IMR-90 (cell line): ENCODE measurements at regions not wholly inside any gene's neighbourhood (a gene's known extent, or its start where the extent isn't known, plus 50 kb on each side); places are given as distances from the start of the nearest gene placed in this dataset.

Source experiments
- ATAC-seq: fragments of 200-7000 bp; cut with Tn5 transposase; 2 replicates; pipeline ENCODE4 v1.9.1; 2020; ENCODE audit warnings: low read depth, mild to moderate bottlenecking, moderate library complexity
- BruUV-seq: library from RNA; stranded (reverse); fragments of 400-500 nt; replicated peaks from 2 replicates; lab custom pipeline; 2021; lab: Mats Ljungman, UMichigan
- CTCF ChIA-PET: fragments of 300-600 bp; formaldehyde crosslinking; extraction: SDS; loops from one replicate; lab custom pipeline; 2021; ENCODE audit warnings: antibody characterized with exemption; lab: Yijun Ruan, JAX
- POLR2A ChIA-PET: fragments of 300-600 bp; sonication (Branson Sonifier 250); formaldehyde crosslinking; loops from one replicate; lab custom pipeline; 2022; ENCODE audit warnings: antibody characterized with exemption; ENCODE audit not compliant: unreplicated experiment; lab: Charles Lee
- DNase-seq: peaks from one replicate; pipeline ENCODE4 v3.0.0; 2013
- H2AFZ ChIP-seq: replicated peaks from 2 replicates; pipeline ENCODE3; 2013; ENCODE audit warnings: low read length, mild to moderate bottlenecking; ENCODE audit not compliant: poor library complexity
- H2AK5ac ChIP-seq: 2 replicates; pipeline ENCODE4 v1.6.1; 2013; ENCODE audit warnings: low read depth, low read length, inconsistent platforms
- H2AK9ac ChIP-seq: replicated peaks from 2 replicates; pipeline ENCODE3; 2013; ENCODE audit warnings: mild to moderate bottlenecking, low read depth, low read length, moderate library complexity; ENCODE audit not compliant: poor library complexity
- H2BK120ac ChIP-seq: 2 replicates; pipeline ENCODE4 v1.6.1; 2013; ENCODE audit warnings: low read depth, low read length, inconsistent platforms
- H2BK15ac ChIP-seq: 3 replicates; pipeline ENCODE4 v1.6.1; 2013; ENCODE audit warnings: low read depth, low read length, inconsistent platforms
- H2BK20ac ChIP-seq: 2 replicates; pipeline ENCODE4 v1.6.1; 2013; ENCODE audit warnings: low read depth, mild to moderate bottlenecking, inconsistent platforms, low read length, moderate library complexity
- H2BK5ac ChIP-seq: 2 replicates; pipeline ENCODE4 v1.6.1; 2013; ENCODE audit warnings: mild to moderate bottlenecking, low read depth, low read length, inconsistent platforms; ENCODE audit not compliant: poor library complexity, severe bottlenecking
- H3K14ac ChIP-seq: replicated peaks from 2 replicates; pipeline ENCODE4 v1.6.1; 2013; ENCODE audit warnings: low read depth, low read length, inconsistent platforms
- H3K18ac ChIP-seq: 2 replicates; pipeline ENCODE4 v1.6.1; 2013; ENCODE audit warnings: low read depth, low read length, control low read depth
- H3K23ac ChIP-seq: 2 replicates; pipeline ENCODE4 v1.6.1; 2013; ENCODE audit warnings: low read depth, low read length, inconsistent platforms
- H3K27ac ChIP-seq: 2 replicates; pipeline ENCODE4 v1.5.1; 2013; ENCODE audit warnings: mild to moderate bottlenecking, control low read depth, low read length; ENCODE audit not compliant: insufficient read depth
- H3K27me3 ChIP-seq: 2 replicates; pipeline ENCODE4 v1.6.1; 2013; ENCODE audit warnings: low read length; ENCODE audit not compliant: control insufficient read depth, insufficient read depth
- H3K36me3 ChIP-seq: 2 replicates; pipeline ENCODE4 v1.6.1; 2013; ENCODE audit warnings: low read length, mixed read lengths; ENCODE audit not compliant: control insufficient read depth, insufficient read depth
- H3K4ac ChIP-seq: 2 replicates; pipeline ENCODE4 v1.6.1; 2013; ENCODE audit warnings: low read depth, low read length, inconsistent platforms
- H3K4me1 ChIP-seq: 2 replicates; pipeline ENCODE4 v1.6.1; 2013; ENCODE audit warnings: low read length, mixed read lengths; ENCODE audit not compliant: control insufficient read depth, insufficient read depth
- H3K4me2 ChIP-seq: 2 replicates; pipeline ENCODE4 v1.6.1; 2013; ENCODE audit warnings: low read depth, mild to moderate bottlenecking, control low read depth, low read length, moderate library complexity
- H3K4me3 ChIP-seq: 2 replicates; pipeline ENCODE4 v1.5.1; 2013; ENCODE audit warnings: low read depth, mild to moderate bottlenecking, control low read depth, low read length, moderate library complexity; ENCODE audit not compliant: insufficient read depth
- H3K56ac ChIP-seq: 2 replicates; pipeline ENCODE4 v1.6.1; 2013; ENCODE audit warnings: low read length, inconsistent platforms; ENCODE audit not compliant: insufficient read depth; ENCODE audit errors: extremely low read depth
- H3K79me1 ChIP-seq, 2 experiments: 2 replicates each; pipeline ENCODE4 v1.6.1; 2013; ENCODE audit warnings: low read length in 2 of 2, inconsistent platforms in 1 of 2, low read depth in 1 of 2
- H3K9ac ChIP-seq: 2 replicates; pipeline ENCODE4 v1.6.1; 2013; ENCODE audit warnings: low read depth, low read length, control low read depth
- H3K9me1 ChIP-seq: 2 replicates; pipeline ENCODE4 v1.6.1; 2013; ENCODE audit warnings: low read length, inconsistent platforms; ENCODE audit not compliant: insufficient read depth
- H3K9me3 ChIP-seq: 2 replicates; pipeline ENCODE4 v1.6.1; 2013; ENCODE audit warnings: low read length; ENCODE audit not compliant: control insufficient read depth, insufficient read depth
- H4K20me1 ChIP-seq: 2 replicates; pipeline ENCODE4 v1.6.1; 2013; ENCODE audit warnings: low read length, inconsistent platforms; ENCODE audit not compliant: insufficient read depth
- H4K5ac ChIP-seq: 2 replicates; pipeline ENCODE4 v1.6.1; 2013; ENCODE audit warnings: mild to moderate bottlenecking, low read depth, low read length, control low read depth
- H4K8ac ChIP-seq, 2 experiments: 2 replicates each; pipeline ENCODE4 v1.6.1; 2013; ENCODE audit warnings: low read depth in 2 of 2, low read length in 2 of 2, control low read depth in 1 of 2, inconsistent platforms in 1 of 2
- H4K91ac ChIP-seq: 2 replicates; pipeline ENCODE4 v1.6.1; 2013; ENCODE audit warnings: low read depth, low read length, inconsistent platforms; ENCODE audit not compliant: insufficient read depth
- CEBPB ChIP-seq: IDR thresholded peaks from 2 replicates; pipeline ENCODE4 v1.6.1; 2012; ENCODE audit warnings: low read depth, low read length, improper control_type of control experiment
- CHD1 ChIP-seq: IDR thresholded peaks from 2 replicates; pipeline ENCODE4 v1.6.1; 2012; ENCODE audit warnings: low read depth, low read length, improper control_type of control experiment
- FOS ChIP-seq: fragments of 150-350 bp; IDR thresholded peaks from 2 replicates; pipeline ENCODE4 v1.6.1; 2016; ENCODE audit warnings: low read depth, low read length
- MAFK ChIP-seq: IDR thresholded peaks from 2 replicates; pipeline ENCODE4 v1.6.1; 2012; ENCODE audit warnings: low read depth, low read length, improper control_type of control experiment
- MAZ ChIP-seq: IDR thresholded peaks from 2 replicates; pipeline ENCODE4 v1.6.1; 2012; ENCODE audit warnings: low read depth, mild to moderate bottlenecking, low read length, improper control_type of control experiment, moderate library complexity, borderline replicate concordance
- MXI1 ChIP-seq: IDR thresholded peaks from 2 replicates; pipeline ENCODE4 v1.6.1; 2012; ENCODE audit warnings: low read depth, mild to moderate bottlenecking, low read length, moderate library complexity, borderline replicate concordance
- POLR2A ChIP-seq: IDR thresholded peaks from 2 replicates; pipeline ENCODE4 v1.6.1; 2012; ENCODE audit warnings: mild to moderate bottlenecking, low read depth, low read length
- RAD21 ChIP-seq: IDR thresholded peaks from 2 replicates; pipeline ENCODE4 v1.6.1; 2012; ENCODE audit warnings: low read length, improper control_type of control experiment
- RCOR1 ChIP-seq: IDR thresholded peaks from 2 replicates; pipeline ENCODE4 v1.6.1; 2012; ENCODE audit warnings: mild to moderate bottlenecking, low read length, improper control_type of control experiment; ENCODE audit not compliant: insufficient replicate concordance
- RFX5 ChIP-seq: IDR thresholded peaks from 2 replicates; pipeline ENCODE4 v1.8.0; 2012; ENCODE audit warnings: low read depth, mild to moderate bottlenecking, low read length, moderate library complexity
- SMC3 ChIP-seq: fragments of 150-350 bp; IDR thresholded peaks from 2 replicates; pipeline ENCODE4 v1.6.1; 2016; ENCODE audit warnings: low read depth, mild to moderate bottlenecking, antibody characterized with exemption, low read length, moderate library complexity
- WGBS, 2 experiments: methylation state at CpG; one replicate each; pipeline versions ENCODE4 v1.1.5 to v1.1.7; 2013; ENCODE audit warnings: missing lambda C conversion rate in 2 of 2; ENCODE audit not compliant: insufficient read length in 1 of 2; ENCODE audit errors: extremely low coverage in 2 of 2; 5-methylcytosine and 5-hydroxymethylcytosine counted together
- dilution Hi-C: fragments of 300-500 bp; cut with HindIII; formaldehyde crosslinking; loops from one replicate; pipeline ENCODE4 v1.14.3; 2018; ENCODE audit warnings: low sequenced_read_pairs; ENCODE audit not compliant: unreplicated experiment
- in situ Hi-C: fragments of 300-500 bp; cut with MboI; formaldehyde crosslinking; loops from 3 replicates; pipeline ENCODE4 v1.14.3; 2019; ENCODE audit warnings: low sequenced_read_pairs, inconsistent platforms, mixed read lengths
- intact Hi-C: fragments of 100-400 bp; cut with micrococcal nuclease; formaldehyde crosslinking; loops from 2 replicates; pipeline ENCODE4 v1.10.0; 2022
- TF ChIP-seq, protein P1 (sequence below): conservative IDR thresholded peaks from 2 replicates; pipeline ENCODE4 v1.5.1; 2012; ENCODE audit warnings: mild to moderate bottlenecking, low read depth, low read length, improper control_type of control experiment
- TF ChIP-seq, protein P2 (sequence below): fragments of 150-350 bp; IDR thresholded peaks from 2 replicates; pipeline ENCODE4 v1.6.1; 2017; ENCODE audit warnings: mild to moderate bottlenecking, antibody characterized with exemption, low read length, low read depth

DNA sequence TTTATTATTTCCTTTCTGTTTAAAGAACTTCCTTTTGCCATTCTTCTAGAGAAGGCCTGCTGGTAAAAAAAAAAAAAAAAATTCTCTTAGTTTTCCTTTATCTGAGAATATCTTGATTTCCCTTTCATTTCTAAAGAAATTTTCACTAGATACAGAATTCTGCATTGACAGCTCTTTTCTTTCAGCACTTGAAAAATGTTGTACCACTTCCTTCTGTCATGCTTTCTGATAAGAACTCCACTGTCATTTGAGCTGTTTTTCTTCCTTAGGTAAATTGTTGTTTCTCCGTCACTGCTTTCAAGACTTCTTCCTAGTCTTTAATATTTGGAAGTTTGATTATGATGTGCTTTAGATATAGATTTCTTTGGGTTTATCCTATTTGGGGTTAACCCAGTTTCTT lies 113.6 kb upstream of the BTG1 start:
- CTCF ChIA-PET = no interaction called here

More for the DNA sequence above, 113.6 kb upstream of the BTG1 start:
- Histone ChIP-seq H3K27me3 (no peaks in the 10 kb centered on the region), H2BK20ac (no peak overlapping the region), H2BK120ac (no peak overlapping the region), H4K5ac (no peak overlapping the region), H2AK9ac (no peak overlapping the region), H4K20me1 (no peaks in the 10 kb centered on the region), H3K4me3 (no peak overlapping the region), H4K91ac (no peak overlapping the region), H3K4ac (no peak overlapping the region), H3K56ac (no peak overlapping the region), H3K9ac (no peak overlapping the region), H3K23ac (no peak overlapping the region), H3K4me1 (0 out of 2 replicates have a peak, but pooled peaks cover 3% of the 10 kb centered on the region), H2AK5ac (no peak overlapping the region), H3K9me1 (no peaks in the 10 kb centered on the region), H2BK5ac (no peak overlapping the region), H3K79me1 (no peaks in the 10 kb centered on the region), H3K9me3 (no peaks in the 10 kb centered on the region), H4K8ac (no peak overlapping the region), H3K18ac (no peak overlapping the region; the same call in 1 of the 2 replicates), H3K14ac (no peak overlapping the region), H3K4me2 (no peak overlapping the region; the same call in 1 of the 2 replicates), H2AFZ (no peak overlapping the region), H3K36me3 (no peaks in the 10 kb centered on the region), H2BK15ac (no peak overlapping the region), H3K27ac (no peak overlapping the region)
- no TSS peak for BruUV-seq
- WGBS, 2 experiments = no CpG with 5 or more reads among the region's 1 CpG
- in situ Hi-C loops = no loop called here
- POLR2A ChIA-PET = no interaction called here
- DNase-seq (no peak), ATAC-seq (no peak)
- TF ChIP-seq RCOR1 = no peak
- no peak for TF ChIP-seq RAD21
- no peak for TF ChIP-seq CEBPB
- no peak for TF ChIP-seq SMC3
- TF ChIP-seq MXI1 = no peak
- TF ChIP-seq MAZ = no peak
- no peak for TF ChIP-seq POLR2A
- TF ChIP-seq, protein P1, sequence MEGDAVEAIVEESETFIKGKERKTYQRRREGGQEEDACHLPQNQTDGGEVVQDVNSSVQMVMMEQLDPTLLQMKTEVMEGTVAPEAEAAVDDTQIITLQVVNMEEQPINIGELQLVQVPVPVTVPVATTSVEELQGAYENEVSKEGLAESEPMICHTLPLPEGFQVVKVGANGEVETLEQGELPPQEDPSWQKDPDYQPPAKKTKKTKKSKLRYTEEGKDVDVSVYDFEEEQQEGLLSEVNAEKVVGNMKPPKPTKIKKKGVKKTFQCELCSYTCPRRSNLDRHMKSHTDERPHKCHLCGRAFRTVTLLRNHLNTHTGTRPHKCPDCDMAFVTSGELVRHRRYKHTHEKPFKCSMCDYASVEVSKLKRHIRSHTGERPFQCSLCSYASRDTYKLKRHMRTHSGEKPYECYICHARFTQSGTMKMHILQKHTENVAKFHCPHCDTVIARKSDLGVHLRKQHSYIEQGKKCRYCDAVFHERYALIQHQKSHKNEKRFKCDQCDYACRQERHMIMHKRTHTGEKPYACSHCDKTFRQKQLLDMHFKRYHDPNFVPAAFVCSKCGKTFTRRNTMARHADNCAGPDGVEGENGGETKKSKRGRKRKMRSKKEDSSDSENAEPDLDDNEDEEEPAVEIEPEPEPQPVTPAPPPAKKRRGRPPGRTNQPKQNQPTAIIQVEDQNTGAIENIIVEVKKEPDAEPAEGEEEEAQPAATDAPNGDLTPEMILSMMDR = no peak
- TF ChIP-seq, protein P2, sequence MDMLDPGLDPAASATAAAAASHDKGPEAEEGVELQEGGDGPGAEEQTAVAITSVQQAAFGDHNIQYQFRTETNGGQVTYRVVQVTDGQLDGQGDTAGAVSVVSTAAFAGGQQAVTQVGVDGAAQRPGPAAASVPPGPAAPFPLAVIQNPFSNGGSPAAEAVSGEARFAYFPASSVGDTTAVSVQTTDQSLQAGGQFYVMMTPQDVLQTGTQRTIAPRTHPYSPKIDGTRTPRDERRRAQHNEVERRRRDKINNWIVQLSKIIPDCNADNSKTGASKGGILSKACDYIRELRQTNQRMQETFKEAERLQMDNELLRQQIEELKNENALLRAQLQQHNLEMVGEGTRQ = no peak
- no peak for TF ChIP-seq RFX5
- no peak for TF ChIP-seq MAFK
- TF ChIP-seq CHD1 = no peak
- no peak for TF ChIP-seq FOS
- intact Hi-C loops = no loop called here
- dilution Hi-C loops = no loop called here
